ENCODE measurements at regions not wholly inside any gene's neighbourhood (a gene's known extent, or its start where the extent isn't known, plus 50 kb on each side); places are given as distances from the start of the nearest gene placed in this dataset.

GRCh38 chr4:23373261-23373660 lies 516.6 kb downstream of the PPARGC1A start:
- no peak for DNase-seq (ENCODE audit: low spot score, unreplicated experiment)
- H3K4me1 Mint-ChIP-seq (ENCODE audit: low read depth) = peaks cover 16% of the 10 kb centered on the region
- no peaks in the 10 kb centered on the region for H3K27me3 Mint-ChIP-seq
- peak overlapping the region; percentile 60 for H3K27ac Mint-ChIP-seq
- H3K36me3 Mint-ChIP-seq (ENCODE audit: insufficient read depth) = no peaks in the 10 kb centered on the region
- no peak for TF ChIP-seq CTCF (IDR thresholded peaks at IDR 0.05; ENCODE audit: unreplicated experiment)
- H3K4me3 Mint-ChIP-seq (ENCODE audit: low read depth) = no peak overlapping the region
- peaks cover 3% of the 10 kb centered on the region for H3K9me3 Mint-ChIP-seq (ENCODE audit: low read depth)

- no peak overlapping the region for H3K4me3 Mint-ChIP-seq (ENCODE audit: low read depth)
- no peaks in the 10 kb centered on the region for H3K36me3 Mint-ChIP-seq (ENCODE audit: insufficient read depth)
- no peaks in the 10 kb centered on the region for H3K27me3 Mint-ChIP-seq
- no peak for TF ChIP-seq CTCF (IDR thresholded peaks at IDR 0.05; ENCODE audit: unreplicated experiment)
- H3K27ac Mint-ChIP-seq = no peak overlapping the region
- H3K9me3 Mint-ChIP-seq (ENCODE audit: low read depth) = no peaks in the 10 kb centered on the region
- DNase-seq (ENCODE audit: low spot score, unreplicated experiment) = no peak
- H3K4me1 Mint-ChIP-seq (ENCODE audit: low read depth) = peaks cover 19% of the 10 kb centered on the region
Measured at GRCh38 chr4:23371533-23371932, 518.3 kb downstream of the PPARGC1A start.

GRCh38 chr4:23369331-23369730 lies 520.5 kb downstream of the PPARGC1A start:
- H3K4me3 Mint-ChIP-seq (ENCODE audit: low read depth) = no peak overlapping the region
- H3K27me3 Mint-ChIP-seq = no peaks in the 10 kb centered on the region
- no peaks in the 10 kb centered on the region for H3K36me3 Mint-ChIP-seq (ENCODE audit: insufficient read depth)
- no peak for DNase-seq (ENCODE audit: low spot score, unreplicated experiment)
- no peak for TF ChIP-seq CTCF (IDR thresholded peaks at IDR 0.05; ENCODE audit: unreplicated experiment)
- no peaks in the 10 kb centered on the region for H3K9me3 Mint-ChIP-seq (ENCODE audit: low read depth)
- H3K27ac Mint-ChIP-seq = no peak overlapping the region
- H3K4me1 Mint-ChIP-seq (ENCODE audit: low read depth) = peaks cover 19% of the 10 kb centered on the region

- H3K9me3 Mint-ChIP-seq (ENCODE audit: low read depth) = no peaks in the 10 kb centered on the region
- no peak overlapping the region for H3K4me3 Mint-ChIP-seq (ENCODE audit: low read depth)
- no peak overlapping the region for H3K27ac Mint-ChIP-seq
- DNase-seq (ENCODE audit: low spot score, unreplicated experiment) = no peak
- no peaks in the 10 kb centered on the region for H3K36me3 Mint-ChIP-seq (ENCODE audit: insufficient read depth)
- peak; percentile 52 for TF ChIP-seq CTCF (IDR thresholded peaks at IDR 0.05; ENCODE audit: unreplicated experiment)
- H3K27me3 Mint-ChIP-seq = no peaks in the 10 kb centered on the region
- peaks cover 13% of the 10 kb centered on the region for H3K4me1 Mint-ChIP-seq (ENCODE audit: low read depth)
Measured at GRCh38 chr4:23368081-23368697, 521.7 kb downstream of the PPARGC1A start.

- DNase-seq (ENCODE audit: low spot score, unreplicated experiment) = no peak
- H3K27me3 Mint-ChIP-seq = no peaks in the 10 kb centered on the region
- TF ChIP-seq CTCF (IDR thresholded peaks at IDR 0.05; ENCODE audit: unreplicated experiment) = no peak
- H3K4me1 Mint-ChIP-seq (ENCODE audit: low read depth) = peaks cover 8% of the 10 kb centered on the region
- no peak overlapping the region for H3K4me3 Mint-ChIP-seq (ENCODE audit: low read depth)
- no peaks in the 10 kb centered on the region for H3K9me3 Mint-ChIP-seq (ENCODE audit: low read depth)
- H3K36me3 Mint-ChIP-seq (ENCODE audit: insufficient read depth) = no peaks in the 10 kb centered on the region
- H3K27ac Mint-ChIP-seq = no peak overlapping the region
Measured at GRCh38 chr4:23366557-23366906, 523.3 kb downstream of the PPARGC1A start.

Measured in progenitor cell of endocrine pancreas (in vitro differentiated cells).